CD4-positive, alpha-beta T cell treated with Interleukin-1 beta for 1 hour (primary cell): ENCODE measurements at regions not wholly inside any gene's neighbourhood (a gene's known extent, or its start where the extent isn't known, plus 50 kb on each side); places are given as distances from the start of the nearest gene placed in this dataset.

Source experiments
- DNase-seq, 2 donors: peaks; one replicate each; pipeline ENCODE4 v3.0.0-alpha.2; 2020 to 2022

DNA sequence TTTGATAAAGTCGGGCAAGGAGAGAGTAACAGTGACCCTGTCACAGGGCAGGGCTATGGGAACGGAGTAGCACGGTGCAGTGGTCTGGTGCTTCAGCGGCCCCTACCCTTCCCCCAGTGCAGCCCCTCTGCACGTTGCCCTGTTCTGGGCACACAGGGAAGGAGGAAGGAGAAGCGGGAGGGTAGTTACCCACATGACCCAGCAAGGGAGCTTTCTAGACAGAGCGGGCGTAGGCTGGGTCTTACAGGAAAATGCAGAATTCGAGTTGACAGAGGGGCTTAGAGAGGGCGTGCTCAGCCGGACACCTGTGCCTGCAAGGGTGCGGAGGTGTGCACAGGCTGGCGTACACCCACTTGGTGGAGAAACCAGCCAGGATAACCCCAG, 341.2 kb downstream of the NPHP4 start:
- DNase-seq = no peak

DNA sequence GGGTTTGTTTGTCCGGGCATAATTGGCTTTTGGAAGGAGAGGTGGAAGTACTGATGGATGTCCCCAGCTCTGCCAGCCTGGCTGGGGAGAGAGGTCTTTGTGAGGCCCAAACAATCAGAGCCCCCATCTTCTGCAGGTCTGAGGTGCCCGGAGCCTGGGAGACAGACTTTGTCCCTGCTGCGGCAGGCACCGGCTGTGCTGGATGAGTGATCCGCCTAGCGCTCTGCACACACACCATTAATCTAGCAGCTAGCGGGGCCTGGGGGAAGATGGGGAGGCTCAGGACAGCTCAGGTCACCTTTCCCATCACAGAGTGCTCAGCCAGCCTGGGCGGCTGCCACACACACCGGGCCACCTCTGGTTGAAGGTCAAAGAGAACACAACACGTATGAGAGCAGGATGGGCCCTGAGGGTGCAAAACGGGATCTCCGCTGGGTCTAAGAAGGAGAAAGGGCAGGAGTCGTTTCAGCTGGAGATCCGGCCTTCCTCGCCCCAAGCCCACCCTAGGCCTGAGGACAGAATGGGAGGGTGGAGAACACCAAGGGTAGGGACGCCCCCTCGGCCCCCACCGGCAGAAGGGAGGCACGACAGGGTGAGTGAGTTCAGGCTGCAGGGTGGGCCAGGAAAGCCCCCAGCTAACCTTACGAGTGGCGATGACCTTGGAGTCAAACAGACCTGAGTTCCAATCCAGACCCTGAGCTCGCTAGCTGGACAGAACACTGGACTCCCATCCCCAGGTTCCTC, 341.8 kb downstream of the NPHP4 start:
- no peak for DNase-seq

DNA sequence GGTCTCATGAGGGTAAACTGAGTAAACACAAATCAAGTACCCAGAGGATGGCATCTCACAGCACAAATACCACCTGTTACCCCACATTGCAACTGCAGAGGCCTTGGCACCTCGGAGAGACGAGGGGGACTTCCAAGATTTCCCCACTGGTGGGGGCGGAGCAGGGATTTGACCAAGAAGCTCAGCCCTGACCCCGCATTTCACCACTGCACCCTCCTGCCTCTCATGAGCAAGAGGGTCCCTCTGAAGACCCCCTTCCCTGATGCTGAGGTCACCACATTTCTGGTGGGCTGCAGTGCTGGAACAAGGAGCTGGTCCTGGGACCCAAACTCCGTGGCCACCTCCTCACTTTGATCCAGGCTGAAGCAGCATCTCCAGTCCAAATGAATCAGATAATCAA, 342.4 kb downstream of the NPHP4 start:
- no peak for DNase-seq

DNA sequence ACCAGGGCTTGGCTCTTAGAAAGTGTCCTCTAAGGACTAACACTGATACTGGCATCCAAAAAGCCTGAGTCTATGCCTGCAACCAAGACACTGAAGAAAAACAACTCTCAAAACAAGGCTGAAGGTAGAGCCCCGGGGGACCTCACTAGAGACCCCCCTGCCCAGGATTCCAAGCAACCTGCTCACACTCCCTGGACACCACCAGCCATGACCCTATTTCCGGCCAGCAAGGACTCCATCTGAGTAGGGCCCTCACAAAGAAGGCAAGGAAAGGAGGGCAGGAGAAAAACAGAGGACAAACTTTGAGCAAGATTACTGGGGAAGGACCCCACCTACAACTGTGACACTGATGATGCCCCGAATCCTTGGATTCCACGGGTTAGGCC, 343.1 kb downstream of the NPHP4 start:
- DNase-seq = no peak

DNA sequence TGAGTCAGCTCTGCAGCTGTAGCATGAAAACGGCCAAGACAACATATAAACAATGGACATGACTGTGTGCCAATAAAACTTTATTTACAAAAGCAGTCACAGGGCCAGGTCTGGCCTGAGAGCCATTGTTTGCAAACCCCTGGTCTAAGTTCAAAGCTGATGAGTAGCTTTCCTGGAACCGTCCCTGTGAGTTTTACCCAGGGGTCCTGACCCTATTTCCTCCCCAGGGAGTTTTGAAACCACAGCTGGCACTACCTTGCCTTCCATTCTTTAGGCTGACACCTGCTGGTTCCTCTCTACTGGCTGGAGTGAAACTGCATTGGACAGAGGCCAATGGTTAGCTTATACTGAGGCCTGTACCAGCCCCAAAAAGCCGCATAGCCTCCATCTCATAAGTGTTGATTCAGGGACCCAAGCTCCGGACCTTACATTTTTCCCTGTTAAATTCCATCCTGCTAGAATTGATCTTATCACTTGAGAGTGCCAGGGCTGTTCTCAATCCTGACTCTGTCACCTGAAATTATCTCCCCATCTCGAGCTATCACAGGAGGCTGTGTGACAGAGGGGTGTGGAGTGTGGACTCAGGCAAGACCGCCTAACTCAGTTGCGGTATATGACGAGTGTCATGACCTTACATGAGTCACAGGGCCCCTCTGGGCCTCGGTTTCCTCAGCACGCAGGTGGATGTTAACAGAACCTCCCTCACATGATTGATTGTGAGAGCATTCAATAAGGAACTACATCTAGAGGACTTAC, 343.6 kb downstream of the NPHP4 start:
- no peak for DNase-seq

DNA sequence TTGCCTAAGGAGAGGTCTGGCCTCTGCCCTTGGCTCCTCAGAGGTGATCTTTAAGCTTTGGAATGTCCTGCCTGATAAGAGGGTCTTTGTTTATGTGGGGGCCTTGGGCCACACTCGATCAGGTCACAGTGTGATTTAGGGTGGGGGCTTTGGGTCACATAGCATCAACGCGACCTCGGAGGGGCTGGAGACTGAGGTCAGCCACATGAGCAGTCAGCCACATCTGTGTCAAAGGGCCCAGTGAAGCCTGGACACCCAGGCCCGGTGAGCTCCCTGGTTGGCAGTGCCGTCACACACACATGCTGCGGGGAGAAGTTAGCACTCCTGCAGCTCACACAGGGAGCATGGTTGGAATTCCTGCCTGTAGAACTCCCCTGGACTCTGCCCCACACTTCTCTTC, 345.0 kb downstream of the NPHP4 start:
- no peak for DNase-seq

DNA sequence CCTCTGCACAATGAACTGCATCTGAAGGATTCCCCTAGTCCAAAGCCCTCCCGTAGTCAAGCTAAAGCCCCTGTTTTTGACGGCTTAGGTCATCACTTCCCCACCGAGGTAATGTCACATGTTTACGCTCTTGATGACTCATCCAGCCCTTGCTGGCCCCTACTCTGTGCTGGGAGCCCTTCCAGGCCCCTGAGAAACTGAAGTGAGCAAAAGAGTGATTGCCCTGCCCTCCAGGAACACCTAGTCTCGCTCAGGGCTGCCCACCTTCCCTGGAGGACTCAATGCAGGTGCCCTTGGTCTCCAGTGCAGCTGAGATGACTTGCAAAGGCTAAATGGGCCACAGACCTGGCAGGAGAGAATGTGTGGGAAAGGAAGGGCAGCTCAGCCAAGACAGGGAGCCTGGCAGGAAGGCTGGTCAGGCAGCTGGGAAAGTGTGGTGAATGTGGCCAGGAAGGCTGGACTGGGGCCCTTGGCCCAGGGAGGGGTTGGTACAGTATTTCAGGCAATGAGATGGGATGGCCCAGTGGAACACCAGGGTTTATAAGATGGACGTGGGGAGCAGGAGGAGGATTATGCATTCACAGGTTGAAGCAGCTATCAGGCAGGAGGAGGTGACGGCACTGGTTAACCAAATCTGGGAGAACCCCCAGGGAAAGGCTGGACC, 345.6 kb downstream of the NPHP4 start:
- DNase-seq = no peak

DNA sequence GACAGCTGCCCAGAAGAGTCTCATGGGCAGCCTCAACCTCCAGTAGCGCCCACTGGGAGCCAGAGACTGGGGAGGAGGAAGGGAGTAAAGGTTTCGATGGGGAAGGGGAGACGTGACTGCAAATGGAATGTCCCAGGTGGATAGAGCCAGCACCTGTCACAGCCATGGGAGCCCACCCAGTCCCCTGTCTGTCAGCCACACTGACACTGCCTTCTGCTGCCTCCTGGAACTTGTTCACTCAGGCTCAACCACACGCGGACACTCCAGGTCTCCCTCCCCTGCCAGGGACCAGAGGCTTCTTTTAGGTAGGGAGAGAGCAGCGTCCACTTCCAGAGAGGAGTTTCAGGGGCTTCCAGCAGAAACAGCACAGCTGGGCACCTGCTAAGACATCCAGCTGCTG, 346.3 kb downstream of the NPHP4 start:
- DNase-seq = no peak

DNA sequence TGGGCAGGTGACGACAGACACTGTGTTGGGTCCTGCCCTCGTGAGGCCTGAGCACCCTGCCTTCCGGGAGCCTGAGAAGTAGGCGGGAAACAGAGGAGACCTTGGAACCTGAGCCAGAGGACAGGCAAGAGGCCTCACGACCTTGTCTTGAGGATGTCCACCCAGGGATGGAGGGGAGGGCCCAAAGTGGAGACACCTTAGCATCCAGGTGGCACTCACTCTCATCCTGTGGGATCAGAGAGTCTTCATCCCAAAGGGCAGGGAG, 347.2 kb downstream of the NPHP4 start:
- DNase-seq = no peak

DNA sequence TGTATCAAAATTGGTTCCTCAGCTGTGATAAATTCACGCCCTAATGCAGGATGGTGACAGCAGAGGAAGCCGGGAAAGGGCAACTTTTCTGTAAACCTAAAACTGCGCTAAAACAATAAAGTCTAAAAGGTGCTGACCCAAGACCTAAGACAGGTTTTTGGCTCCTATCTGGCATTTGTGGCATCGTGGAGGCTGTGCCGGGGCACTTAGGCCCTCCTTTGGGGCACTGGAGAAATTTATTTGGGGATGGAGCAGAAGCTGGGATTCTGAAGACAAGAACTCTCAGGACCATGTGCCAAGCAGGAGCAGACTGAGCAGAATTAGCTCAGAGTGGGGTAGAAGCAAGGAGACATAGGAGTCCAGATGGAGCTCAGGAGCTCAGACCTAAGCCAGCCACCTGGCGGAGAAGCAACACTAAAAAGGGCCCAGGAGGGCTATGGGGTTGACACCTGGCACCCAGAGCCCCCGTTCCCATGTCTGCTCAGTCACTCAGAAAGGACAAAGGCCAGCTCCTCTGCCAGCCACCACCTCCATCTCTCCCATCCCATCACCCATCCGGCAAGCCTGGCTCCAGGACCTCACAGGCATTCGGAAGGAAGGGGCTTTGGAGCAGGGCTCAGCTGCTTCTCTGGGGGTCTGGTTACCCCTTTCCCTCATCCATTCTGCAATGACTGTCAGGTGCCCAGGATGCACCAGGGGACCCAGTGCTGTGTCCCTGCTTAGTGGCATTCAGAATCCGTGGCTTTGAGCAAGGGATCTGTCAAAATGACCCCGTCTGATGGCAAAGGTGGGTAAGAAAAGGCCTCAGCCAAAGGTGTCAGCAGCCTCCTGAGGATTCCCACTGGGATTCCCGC, 347.7 kb downstream of the NPHP4 start:
- no peak for DNase-seq

DNA sequence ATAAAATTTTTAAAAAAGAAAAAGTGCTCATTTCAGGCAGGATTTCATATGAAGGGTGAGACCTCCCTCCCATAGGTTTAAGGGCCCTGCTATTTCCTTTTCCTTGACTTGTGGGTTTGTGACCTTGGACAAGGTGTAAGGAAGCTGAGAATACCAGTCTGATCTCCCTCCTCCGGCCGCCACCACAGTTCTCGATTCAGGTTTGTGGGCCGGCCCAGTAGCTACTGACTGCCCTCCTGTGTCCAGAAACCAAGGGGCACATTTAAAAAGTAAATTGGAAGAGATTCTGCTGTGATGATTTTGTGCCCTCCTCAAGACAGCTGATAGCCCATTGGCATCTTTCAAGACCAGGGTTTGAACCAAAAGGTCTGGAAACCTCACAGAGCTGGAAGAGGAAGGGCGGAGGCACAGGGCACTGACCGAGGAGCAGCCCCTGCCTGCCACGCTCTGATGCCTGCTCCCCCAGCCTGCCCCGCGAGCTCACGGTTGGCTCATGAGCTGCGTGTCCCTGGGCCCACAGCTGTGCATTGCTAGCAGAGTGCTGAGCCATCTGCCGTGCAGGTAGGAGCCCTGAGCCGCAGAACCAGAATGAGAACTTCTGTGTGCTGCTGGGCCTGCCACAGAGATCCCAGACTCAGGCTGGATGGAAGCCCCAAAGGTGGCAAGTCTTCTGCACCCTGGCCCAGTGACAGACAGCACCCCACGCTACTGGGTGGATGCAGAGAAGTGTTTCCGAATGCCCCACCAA, 348.7 kb downstream of the NPHP4 start:
- no peak for DNase-seq

DNA sequence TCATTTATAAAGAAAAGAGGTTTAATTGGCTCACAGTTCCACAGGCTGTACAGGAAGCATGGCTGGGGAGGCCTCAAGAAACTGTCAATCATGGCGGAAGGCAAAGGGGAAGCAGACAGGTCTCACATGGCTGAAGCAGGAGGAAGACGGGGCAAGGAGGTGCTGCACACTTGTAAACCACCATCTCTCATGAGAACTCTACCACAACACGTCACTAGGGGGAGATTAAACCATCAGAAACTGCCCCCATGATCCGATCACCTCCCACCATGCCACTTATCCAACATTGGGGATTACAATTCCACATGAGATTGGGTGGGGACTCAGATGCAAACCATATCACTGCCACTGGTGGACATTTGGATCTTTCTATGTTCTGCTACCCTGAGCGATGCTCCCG, 351.4 kb downstream of the NPHP4 start:
- peak in 1 of 2 donors; percentile 8 for DNase-seq

DNA sequence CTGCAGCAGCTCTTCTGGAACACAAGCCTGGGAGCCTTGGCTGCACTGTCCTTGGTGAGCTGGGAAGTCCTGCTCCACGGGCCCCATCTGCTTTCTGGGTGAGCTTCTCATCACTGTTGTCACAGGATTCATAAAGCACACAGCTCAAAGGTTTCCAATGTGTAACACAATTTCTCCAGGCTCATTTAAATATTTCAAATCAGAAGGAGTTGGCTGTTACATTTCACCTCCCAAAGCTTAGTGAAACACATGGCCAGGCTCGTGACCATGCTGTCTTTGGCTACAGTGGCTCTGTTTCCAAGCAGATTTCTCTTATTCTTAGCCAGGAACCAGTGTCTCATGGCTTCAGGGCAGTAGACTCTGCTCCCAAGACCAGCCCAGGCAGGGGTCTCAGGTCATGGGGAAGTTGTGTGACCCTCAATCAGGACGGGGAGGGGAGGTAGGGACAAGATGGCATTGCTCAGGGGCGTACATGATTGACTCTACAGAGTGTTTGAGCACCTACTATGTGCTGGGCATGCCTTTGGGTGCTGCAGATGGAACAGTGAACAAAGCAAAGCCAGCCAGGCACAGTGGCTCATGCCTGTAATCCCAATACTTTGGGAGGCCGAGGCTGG, 353.0 kb downstream of the NPHP4 start:
- DNase-seq = no peak

DNA sequence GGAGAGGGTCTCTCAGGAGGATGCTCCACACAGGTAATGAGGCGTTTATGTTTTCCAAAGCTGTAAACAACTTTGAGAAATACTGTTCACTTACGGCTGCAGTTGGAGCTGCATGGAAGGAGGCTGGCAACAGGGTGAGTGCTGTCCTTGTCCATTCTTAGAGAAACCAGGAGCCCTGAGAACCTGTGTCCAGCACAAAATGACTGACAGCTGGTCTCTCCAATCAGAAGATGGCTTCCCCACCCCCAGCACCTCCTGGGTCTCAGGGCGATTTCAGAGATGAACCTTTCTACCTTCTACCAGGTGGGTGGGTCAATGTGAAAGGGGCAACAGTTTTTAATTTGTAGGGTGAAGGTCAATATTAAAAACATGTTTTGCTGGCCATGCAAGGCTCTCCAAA, 353.6 kb downstream of the NPHP4 start:
- no peak for DNase-seq

DNA sequence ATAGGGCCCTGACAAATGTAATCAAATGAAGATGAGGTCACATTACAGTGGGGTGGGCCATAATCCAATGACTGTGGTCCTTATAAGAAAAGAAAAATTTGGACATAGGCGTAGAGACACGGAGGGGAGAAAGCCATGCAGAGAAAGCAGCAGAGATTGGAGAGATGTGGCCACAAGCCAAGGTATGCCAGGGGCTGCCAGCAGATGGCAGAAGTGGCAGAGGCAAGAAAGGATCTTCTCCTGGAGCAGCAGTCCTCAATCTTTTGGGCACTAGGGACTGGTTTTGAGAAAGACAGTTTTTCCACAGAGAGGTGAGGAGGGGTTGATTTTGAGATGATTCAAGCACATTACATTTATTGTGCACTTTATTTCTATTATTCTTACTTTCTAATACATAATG, 355.1 kb downstream of the NPHP4 start:
- peak in 1 of 2 donors; percentile 34 for DNase-seq

DNA sequence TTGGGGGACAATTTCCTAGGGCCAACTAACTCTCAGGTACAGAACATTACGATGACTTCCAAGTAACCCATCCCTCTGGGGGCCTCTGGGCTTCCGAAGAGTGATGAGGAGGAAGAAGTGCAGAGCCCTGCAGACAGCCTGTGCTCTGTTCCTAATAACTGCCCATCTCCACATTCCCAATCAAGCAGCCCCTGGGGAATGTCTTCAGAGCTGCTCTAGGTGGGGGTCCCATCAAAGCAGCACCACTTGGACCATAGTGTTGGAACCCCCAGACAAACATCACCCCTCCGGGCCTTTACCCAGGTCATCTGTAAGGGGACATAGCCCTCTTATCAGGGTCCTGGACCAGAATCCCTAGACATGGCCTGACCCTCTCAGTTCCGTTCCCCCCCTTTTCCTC, 357.3 kb downstream of the NPHP4 start:
- no peak for DNase-seq

DNA sequence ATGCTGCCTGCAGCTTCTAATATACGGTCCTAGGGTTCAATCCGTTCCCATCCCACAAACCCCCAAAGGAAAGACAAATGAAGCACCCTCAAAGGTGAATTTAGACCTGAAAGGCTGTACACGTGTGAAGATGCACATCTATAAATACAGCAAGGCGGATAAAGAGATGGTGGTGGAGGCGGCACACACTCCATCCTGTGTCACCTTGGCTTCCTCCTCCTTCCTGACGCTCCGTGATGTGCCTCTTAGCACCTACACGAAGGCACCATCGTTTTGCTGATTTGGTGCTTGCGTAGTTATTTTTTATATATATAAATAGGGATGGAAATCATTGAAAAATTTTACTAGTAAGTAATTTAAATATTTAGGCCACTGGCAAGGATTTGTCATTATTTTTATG, 359.4 kb downstream of the NPHP4 start:
- DNase-seq = no peak

DNA sequence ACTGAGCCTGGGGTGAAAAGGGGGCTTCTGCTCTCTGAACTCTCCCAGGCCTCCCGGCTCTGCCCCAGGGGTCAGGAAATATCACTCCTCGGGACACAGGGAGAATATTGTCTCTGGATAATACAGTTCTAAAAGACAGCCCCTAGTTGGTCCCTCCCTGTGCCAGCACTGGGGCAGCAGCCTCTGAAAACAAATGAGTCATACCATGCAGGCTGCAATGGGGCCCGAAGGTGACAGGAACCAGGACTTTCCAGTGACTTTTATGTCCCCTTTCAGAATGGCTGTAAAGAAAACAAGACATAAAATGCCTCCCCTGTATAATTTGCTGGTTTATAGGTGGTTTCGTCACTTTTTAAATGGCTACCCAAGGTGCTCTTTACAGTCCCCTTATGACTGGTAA, 360.0 kb downstream of the NPHP4 start:
- no peak for DNase-seq

DNA sequence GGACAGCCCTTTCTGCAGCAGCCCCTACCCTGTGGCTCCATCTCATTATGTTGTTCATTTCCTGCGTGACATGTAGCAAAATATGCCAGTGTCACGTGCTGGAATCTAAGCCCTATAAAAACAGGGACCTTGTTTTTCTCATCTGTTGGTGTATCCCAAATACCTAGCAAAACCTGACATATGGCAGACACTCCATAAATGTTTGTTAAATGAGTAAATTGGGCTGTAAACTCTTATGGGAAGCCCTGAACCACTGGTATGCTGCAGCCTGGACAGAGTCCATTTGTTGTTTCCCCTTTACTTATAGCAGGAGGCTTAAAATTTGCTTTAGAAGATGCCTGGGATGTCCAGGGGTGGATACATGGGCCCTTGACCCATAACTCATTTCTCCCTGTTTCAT, 363.8 kb downstream of the NPHP4 start:
- DNase-seq = no peak

DNA sequence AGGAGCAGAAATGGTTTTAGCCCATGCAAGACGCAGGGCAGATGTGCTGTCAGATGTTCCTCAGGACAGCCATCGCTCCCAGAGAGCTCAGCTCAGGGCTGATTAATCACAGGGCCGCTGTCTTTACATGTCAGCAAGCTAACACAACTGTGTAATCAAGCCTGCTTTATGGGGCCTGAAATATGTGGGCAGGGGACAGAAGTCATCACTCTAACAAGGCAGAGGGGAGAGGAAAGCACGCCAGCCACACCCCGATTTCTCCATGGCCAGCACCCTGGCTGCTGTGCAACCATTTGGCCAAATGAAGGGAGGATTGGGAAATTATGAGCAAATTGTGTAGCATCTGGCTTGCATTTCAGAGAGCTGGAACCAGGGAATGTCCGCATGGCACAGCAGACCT, 368.8 kb downstream of the NPHP4 start:
- DNase-seq = no peak

DNA sequence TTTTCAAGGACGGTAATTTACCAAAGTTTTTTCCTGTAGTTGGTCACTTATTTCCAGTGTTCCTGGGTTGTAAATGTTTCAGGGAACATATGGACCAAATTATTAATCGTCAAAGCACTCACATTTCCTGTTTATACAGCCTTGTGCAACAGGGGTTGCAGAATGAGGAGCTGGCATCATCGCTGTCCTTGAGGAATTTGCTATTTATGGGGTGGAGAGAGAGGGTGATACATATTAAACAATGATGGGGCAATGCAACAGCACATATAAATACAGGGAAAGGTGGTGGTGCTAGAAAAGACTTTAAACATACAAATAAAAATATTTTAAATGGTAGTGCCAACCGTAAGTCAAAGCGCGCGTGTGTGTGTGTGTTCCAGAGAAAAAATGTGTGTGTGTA, 369.8 kb downstream of the NPHP4 start:
- no peak for DNase-seq

DNA sequence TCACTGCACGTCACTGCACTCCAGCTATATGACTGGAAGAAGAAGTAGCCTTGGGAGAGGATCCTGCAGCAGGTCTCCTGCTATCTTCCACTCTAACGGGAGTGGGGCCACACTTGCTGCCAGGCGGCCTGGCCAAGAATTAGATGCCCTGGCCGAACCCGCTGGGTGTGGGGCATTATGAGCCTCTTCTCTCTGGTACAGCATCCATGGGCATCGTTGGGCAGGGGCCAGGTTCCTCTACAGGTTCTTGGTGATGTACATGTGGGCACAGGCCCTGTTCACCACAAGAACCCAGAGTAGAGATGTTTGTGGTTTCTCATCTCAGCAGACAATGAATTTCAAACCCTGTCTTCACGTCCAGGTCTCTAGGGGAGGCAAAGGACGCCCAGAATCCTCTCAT, 370.5 kb downstream of the NPHP4 start:
- DNase-seq = no peak
